ENCODE measurements at regions not wholly inside any gene's neighbourhood (a gene's known extent, or its start where the extent isn't known, plus 50 kb on each side); places are given as distances from the start of the nearest gene placed in this dataset.
A peak's percentile ranks its signal among the peaks of the same experiment; 100 is the strongest.
"Not testable (repeated sequence)": the region's sequence is repeated elsewhere in the genome, so short reads cannot be mapped to it uniquely, and the experiment has no call there.

GRCh38 chr22:23500508-23501260 lies 79.4 kb downstream of the IGLL1 start:
- DNase-seq, result no peak

- no peak for DNase-seq
Observed at GRCh38 chr22:23499845-23500500, 80.1 kb downstream of the IGLL1 start.

- DNase-seq, result no peak
Observed at GRCh38 chr22:23498811-23499798, 81.0 kb downstream of the IGLL1 start.

GRCh38 chr22:23497889-23498288 lies 82.2 kb downstream of the IGLL1 start:
- not testable (repeated sequence) for DNase-seq

GRCh38 chr22:23497016-23497885 lies 82.8 kb downstream of the IGLL1 start:
- no peak for DNase-seq

GRCh38 chr22:23496445-23496833 lies 83.7 kb downstream of the IGLL1 start:
- no peak for DNase-seq

GRCh38 chr22:23495614-23496444 lies 84.3 kb downstream of the IGLL1 start:
- no peak for DNase-seq

- no peak for DNase-seq
Observed at GRCh38 chr22:23494930-23495266, 85.2 kb downstream of the IGLL1 start.

- DNase-seq, result no peak
Observed at GRCh38 chr22:23485490-23485889, 94.6 kb downstream of the IGLL1 start.

- no peak for DNase-seq
Observed at GRCh38 chr22:23484651-23485050, 95.4 kb downstream of the IGLL1 start.

- no peak for DNase-seq
Observed at GRCh38 chr22:23481369-23481768, 98.7 kb downstream of the IGLL1 start.

- peak; percentile 27 for DNase-seq
Observed at GRCh38 chr22:23478175-23478574, 101.9 kb downstream of the IGLL1 start.

- not testable (repeated sequence) for DNase-seq
Observed at GRCh38 chr22:23474531-23474930, 105.6 kb downstream of the IGLL1 start.

GRCh38 chr22:23473901-23474300 lies 106.2 kb downstream of the IGLL1 start:
- no peak for DNase-seq

GRCh38 chr22:23472376-23472775 lies 107.7 kb downstream of the IGLL1 start:
- DNase-seq, result not testable (repeated sequence)

GRCh38 chr22:23471698-23472097 lies 108.4 kb downstream of the IGLL1 start:
- no peak for DNase-seq

- no peak for DNase-seq
Observed at GRCh38 chr22:23470811-23471389, 109.2 kb downstream of the IGLL1 start.

- DNase-seq, result no peak
Observed at GRCh38 chr22:23467721-23468294, 112.3 kb downstream of the IGLL1 start.

- DNase-seq, result no peak
Observed at GRCh38 chr22:23466351-23466750, 113.7 kb downstream of the IGLL1 start.

- not testable (repeated sequence) for DNase-seq
Observed at GRCh38 chr22:23464796-23465195, 115.3 kb downstream of the IGLL1 start.

Measured in kidney glomerular epithelial cell (primary cell).